UCSD-AML1 (cell line): ENCODE measurements at regions not wholly inside any gene's neighbourhood (a gene's known extent, or its start where the extent isn't known, plus 50 kb on each side); places are given as distances from the start of the nearest gene placed in this dataset.

Experiments used
- DNase-seq: peaks from one replicate; lab custom pipeline; 2025; ENCODE audit not compliant: unreplicated experiment; lab: John Stamatoyannopoulos, UW

DNA sequence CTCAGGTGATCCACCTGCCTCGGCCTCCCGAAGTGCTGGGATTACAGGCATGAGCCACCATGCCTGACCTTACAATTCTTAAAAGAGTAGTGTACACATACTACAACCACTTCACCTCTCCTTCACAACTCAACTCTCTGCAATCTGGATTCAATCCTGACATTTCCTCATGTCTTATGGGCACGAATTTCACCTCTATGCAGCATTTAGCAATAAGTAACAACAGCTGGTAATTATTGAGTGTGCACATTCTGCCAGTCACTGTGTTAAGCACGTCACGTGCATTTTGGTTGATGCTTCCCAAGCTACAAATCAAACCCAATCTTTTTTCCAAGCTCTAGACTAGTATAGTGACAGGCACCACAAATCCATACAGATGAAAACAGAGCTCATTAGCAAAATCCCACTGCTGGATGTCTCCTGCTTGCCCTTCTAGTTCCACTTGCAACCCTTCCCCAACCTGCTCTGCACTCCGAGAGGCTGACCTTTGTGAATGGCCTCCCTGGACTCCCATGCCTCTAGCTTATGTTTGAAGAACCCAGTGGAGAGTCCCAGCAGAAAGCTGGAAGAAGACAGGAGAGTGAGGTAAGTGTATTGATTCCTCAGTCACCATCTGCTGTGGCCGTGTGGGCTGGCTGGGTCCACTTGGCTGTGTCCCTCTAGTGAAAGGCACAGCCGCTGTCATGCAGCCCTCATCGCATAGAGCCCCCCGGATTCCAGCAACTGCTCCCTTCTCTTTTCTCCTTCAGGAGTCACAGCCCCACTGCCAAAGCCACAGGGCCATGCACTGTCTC is 176.5 kb downstream of the MEX3B start:
- no peak for DNase-seq

DNA sequence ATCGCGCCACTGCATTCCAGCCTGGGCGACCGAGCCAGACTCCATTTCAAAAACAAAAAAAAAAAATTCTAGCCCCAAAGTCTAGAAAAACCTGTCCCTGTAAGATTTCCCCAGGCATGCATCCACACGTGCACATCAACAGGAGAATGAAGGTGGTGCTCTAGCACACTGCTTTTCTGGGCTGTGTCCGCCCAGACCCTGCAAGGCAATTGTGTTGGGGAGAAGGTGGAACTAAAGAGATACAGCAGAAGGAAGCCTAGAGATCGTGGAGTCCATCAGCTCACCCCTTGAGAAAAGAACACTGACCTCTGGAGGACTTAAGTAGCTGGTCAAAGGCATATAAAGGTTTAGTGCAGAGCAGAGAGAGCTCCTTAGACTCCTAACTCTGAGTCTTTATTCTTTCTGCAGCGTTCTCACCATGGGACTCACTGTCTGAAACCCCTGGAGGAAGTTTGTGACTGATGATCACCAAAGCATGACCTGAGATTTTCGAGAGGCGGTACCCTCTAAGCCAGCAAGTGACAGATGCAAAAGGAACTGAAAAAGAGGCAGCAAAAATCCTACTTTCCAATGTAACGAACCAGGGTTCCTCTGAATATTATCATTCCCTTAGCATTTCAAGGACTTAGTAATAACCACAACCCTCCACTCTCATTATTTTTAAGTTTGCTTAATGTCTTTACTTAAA is 179.8 kb downstream of the MEX3B start:
- no peak for DNase-seq

DNA sequence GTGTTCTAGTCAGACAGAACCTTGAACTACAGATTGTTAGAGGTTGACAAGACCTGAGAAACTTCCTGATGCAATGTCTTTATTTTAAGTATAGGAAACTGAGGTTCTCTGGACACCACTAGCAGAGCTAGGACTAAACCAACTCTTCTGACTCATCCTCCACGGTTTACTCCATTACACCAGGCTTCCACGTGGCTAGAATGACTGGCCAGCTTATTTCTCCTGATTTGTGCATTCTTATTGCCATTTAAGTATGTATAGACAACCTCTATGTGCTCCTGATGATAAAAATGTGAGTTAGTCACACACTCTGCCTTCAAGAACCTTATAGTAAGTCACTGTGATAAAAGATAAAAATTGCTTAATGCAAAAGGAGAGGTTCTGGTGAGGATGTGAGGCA is 182.7 kb downstream of the MEX3B start:
- DNase-seq: no peak

DNA sequence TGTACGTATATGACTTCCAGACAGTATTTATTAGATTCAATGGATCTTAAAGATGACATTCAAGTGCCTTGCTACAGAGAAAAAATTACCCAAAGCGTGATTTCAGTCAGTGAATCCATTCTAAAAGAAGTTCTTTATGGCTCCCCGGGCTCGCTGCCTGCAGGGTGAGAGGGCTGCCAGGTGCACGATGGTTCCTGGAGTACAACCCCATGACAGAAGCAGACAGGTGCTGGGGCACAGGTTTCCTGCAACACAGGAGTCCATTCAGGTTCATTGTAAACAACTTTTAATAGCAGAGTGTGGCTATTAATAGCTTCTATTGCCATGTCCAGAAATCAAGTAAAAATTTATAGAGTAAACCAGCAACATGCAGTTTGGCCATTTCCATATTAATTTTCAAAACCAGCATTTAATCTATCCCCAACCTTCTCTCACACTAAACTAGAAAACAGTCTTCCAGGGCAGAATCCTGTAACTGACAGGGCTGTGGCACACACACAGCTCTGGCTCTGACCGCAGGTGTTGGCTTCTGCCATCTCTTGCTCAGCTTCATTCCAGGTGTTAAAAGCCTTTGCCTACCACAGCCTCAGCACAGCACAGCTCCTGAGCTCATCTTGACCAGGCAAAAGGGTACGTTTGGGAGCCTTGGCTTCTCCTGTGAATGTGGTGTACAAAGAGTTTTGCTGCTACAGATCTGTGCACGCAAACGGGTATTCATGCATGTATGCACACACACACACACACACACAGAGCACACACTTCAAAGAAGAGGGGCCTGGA is 185.9 kb downstream of the MEX3B start:
- no peak for DNase-seq

DNA sequence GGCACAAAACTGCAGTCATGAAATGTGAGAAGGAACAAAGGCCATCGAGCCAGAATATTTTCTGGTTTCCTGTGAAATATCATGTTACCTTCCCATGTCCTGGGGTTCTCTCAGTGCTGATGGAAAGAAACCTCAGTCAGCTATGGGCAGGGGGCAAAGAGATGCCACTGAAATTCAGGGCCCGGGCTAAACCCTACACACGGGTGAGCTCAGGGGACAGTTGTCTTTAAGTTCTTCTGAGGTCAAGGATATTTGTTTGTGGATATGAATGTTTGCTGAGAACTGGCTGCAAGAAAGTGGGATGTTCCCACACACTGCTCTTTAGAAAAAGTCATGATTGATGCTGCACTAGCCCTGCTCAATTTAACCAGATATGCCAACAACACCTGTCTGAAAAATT is 187.2 kb downstream of the MEX3B start:
- no peak for DNase-seq

DNA sequence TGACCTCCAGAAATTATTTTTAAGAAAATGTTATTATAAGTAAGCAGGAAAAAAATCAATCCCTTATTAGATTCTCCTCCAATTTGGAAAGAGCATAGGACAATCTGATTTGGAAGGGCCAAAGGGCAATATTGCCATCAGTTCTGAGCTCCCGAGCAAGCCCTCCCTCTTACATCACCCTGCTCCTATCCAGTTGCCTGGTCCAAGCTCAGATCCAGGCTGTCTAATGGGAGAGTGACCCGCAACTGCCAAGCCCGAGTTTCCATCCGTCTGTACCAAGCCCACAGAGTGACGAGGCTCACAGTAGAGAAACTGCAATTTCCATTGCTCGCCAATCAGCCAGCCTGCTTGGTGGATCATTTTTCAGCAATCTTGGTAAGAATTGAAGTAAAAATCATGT is 187.7 kb downstream of the MEX3B start:
- no peak for DNase-seq

DNA sequence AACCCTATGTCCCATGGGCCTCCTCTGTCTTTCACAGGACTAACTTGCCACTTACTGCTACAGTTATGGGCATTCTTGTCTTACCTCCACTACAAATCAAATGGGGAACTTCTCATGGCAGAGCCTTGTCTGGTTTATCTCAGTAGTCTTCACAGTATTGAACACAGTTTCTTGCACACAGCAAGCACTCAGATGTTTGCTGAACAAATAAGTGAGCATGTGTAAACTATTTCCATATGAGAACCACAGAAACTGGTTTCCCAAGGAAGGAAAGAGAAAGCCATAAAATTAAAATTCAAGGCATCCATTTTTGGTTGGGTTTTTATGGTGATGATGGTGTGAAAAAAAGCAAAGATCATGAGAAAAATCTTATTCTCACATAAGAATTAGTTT is 189.2 kb downstream of the MEX3B start:
- DNase-seq: no peak

DNA sequence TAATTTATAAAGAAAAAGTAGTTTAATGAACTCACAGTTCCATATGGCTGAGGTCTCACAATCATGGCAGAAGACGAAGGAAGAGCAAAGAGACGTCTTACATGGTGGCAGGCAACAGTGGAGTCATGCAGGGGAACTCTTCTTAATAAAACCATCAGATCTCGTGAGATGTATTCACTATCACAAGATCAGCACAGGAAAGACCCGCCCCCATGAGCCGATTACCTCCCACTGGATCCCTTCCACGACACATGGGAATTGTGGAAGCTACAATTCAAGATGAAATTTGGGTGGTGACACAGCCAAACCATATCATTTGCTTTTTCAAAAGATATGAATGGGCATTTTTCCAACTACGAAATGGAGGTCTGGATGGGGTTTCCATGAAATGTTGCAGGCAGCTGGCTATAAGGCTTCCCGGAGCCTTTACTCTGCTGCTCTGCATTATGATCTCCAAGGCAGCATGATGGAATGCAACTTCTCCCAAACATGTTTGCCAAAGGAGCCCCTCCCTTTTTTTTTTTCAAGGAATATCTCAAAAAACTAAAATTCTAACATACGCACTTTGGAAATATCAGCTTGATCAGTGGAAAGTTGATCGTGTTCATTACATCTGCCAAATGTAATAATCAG is 189.7 kb downstream of the MEX3B start:
- DNase-seq: no peak

DNA sequence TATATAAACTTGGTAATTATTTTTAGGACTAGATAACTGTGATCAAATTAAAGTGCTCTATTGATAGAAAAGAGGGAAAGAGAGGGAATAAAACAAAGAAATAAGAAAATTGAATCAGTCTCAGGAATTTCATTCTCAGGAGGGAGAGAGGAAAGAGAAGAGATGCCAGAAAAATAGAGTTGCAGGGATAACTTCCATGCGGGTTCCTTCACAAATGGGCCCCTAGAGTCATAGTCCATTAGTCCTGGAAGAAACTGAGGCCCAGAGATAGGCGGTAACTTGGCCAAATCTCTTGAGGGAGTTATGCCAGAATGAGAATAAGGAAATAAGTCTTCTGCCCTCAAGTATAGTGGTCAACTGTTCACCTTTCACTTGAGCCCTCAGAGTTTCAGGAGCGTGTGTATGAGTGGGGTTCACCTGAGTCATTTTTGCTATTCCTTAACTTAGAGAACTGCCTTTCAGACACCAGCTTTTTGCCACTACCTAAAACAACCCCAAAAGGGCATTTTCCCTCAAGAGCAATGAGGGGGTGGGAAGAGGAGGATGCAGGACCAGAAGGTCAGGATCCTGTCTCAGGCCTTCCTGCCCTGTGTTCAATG is 192.6 kb downstream of the MEX3B start:
- DNase-seq: no peak

DNA sequence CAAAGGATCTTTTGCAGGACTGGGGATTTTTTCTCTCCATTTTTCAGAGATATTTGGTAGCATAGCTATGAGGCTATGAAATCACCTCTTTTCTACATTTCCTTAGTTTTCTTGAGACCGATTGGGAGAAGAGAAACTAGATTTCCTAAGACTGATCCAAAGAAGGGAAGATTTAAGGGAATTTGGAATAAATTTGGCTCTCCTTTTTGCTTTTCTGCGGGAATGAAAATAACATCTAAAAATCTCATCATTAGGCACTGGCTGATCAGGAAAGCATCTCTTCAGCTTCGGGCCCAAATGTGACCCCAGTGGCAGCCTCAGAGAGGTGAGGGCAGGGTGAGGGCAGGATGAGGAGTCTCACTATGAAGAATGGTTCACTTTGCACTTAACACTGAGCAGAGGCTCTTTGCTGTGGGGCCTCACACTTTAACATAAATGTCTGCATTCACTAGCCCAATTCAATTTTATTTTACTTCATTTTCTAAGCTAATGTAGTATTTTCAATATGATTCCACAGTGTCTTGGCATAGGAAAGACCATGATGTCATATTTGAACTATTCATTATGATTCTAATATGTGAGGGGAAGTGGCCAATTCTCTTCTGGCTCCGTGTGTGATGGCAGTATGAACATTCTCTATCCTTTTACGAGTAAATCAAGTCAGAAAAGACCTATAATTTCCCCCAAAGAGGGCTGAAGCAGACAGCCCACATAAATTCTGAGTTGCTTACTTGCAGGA is 193.2 kb downstream of the MEX3B start:
- no peak for DNase-seq

DNA sequence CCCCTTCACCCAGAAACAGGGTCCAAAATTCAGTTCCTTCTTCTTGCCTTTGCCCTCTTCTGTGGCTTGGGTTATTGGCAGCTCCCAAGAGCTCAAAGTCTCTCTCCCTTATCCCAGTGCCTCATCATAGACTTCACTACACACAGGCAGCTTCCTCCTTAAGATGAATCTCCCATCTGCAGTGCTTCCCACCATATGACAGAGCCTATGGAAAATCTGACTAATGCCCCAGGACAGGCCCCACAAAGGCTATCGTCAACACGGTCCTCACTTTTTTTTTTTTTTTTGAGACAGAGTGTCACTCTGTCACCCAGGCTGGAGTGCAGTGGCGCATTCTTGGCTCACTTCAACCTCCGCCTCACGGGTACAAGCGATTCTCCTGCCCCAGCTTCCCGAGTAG is 194.1 kb downstream of the MEX3B start:
- DNase-seq: no peak

DNA sequence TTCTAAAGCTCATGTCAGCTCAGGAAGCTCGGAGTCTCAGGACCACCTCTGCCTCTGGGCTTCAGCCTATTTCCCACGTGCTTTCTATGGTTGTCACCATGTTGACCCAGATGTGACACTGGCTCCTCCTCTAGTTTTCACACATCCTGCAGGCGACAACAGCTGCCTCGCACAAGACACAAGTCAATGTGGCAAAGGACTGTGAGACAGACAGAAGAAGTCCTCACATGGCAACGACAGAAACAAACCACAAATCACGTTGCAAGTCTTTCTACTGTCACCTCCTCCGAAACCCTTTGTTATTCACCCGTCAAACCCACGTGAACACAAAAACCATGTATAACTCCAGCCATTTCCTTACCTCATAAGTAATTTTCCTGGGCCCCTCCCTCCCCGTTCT is 194.5 kb downstream of the MEX3B start:
- DNase-seq: no peak

DNA sequence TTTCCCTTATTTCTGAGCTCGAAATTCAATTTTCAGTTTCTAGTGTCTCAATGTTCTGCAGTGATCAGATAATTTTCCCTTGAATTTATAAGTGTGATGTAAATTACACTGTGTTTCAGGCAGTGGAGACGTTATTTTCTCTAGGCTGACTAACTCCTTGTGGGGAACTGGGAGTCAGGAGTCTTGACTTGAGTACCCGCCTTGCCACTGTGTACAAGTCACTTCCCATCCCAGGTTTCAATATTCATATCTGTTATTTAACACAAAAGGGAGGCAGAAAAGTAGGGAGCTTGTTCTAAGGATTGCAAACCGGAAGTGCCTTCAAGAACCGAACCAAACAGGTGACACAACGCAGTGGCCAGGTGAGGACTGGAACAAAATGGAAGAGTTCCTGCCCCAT is 196.5 kb downstream of the MEX3B start:
- DNase-seq: no peak

DNA sequence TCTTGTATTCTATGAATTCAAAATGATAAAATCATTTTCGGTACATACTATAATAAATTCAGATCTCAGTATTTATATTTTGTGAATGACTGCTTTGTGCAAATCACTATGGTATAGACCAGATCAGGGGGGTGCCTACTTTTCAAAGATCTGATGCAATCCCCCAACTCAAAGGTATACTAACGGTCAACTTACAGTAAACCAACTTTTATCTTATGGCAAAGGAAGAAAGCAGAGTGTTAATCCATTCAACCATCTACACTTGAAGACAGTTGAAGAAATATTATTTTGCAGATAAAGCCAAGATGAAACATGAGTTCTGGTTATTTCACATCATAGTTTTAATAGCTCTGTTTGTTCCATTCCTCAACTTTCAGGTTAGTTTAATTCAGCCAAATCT is 197.1 kb downstream of the MEX3B start:
- no peak for DNase-seq

DNA sequence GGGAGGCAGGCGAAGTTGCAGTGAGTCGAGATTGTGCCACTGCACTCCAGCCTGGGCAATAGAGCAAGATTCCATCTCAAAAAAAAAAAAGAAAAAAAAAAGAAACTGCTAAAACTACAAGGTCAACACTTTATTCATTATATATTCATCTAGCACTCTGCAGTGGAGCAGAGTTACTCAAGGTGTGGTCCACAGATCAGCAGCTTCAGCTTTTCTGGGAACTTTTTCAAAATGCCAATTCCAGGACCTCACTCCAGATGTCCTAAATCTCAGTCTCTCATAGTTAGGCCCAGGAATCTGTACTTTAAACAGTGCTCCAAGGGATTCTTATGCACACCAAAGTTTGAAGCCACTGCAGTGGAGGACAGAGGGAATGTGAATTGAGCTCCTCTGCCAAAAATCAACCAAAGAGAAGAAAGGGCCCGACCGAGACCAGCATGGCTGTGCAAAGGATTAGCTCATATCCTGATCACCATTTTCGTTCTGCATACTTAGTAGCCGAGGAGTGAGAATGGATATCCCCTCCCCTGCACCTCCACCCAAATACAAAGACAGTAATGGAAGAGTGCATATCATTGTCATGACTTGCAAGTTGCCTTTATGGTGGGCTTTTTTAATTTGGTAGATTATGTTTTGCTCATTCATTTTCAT is 201.9 kb downstream of the MEX3B start:
- no peak for DNase-seq

DNA sequence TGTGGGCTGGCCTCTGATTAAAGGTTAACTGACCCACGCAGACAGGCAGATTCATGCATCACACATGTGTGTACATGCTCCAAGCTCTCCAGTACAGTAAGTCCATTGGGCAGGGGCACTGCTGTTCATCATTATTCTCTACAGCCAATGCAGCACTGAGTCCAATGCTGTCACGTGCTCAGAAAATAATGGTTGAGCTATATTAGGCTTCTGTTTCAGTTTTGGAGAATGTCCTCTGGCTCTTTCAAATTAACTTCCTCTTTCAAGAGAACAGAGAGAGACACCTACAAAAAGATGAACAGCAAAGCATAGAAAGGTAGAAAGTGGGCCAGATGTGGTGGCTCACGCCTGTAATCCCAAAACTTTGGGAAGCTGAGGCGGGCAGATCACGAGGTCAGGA is 202.6 kb downstream of the MEX3B start:
- no peak for DNase-seq

DNA sequence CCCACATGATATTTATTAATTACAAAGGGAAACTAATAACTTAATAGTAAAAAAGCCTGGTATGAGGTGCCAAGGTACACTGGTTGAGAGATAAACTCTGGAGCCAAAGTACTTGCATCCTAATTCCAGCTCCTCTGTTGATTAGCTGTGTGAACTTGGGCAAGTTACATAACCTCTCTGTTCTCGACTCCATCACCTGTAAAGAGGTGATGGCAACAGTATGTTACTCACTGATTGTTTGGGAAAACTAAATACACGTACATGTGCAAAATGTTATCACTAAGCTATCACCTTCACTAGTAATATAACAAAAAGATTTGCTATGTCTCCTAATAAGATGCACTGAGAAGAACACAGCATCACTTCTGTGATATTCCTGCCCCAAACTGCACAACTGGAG is 206.4 kb downstream of the MEX3B start:
- DNase-seq: no peak

DNA sequence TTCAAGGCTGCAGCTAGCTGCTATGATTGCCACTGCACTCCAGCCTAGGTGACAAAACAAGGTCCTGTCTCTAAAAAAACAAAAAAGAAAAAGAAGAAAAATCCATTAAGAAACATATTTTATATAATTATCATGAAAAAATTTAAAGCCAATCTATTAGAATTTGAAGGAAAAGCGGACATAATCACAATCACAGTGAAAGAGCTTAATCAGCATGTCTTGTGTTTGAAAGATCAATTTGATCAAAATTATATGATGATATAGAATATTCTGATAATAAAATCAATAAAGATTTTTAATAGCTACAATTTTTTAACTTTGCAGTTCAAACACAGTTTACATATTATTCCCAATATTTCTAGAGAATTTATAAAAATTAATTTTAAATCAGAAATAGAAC is 210.1 kb downstream of the MEX3B start:
- no peak for DNase-seq

DNA sequence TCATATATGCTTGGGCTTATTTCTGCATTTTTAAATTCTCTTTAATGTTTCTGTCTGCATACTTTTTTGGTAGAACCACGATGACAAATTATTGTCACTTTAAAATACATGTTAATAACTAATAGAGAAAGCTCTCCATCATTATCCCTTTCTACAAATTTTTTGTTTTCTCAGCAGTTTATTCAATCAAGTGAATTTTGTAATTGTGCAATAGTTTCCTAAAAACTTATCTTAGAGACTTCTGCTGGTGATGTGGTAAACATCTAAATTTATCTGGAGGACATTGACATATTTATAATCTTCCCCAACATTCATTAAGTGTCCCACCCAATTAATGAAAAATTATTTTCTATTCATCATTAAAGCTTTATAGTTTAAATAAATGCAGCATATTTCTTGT is 215.3 kb downstream of the MEX3B start:
- DNase-seq: no peak

DNA sequence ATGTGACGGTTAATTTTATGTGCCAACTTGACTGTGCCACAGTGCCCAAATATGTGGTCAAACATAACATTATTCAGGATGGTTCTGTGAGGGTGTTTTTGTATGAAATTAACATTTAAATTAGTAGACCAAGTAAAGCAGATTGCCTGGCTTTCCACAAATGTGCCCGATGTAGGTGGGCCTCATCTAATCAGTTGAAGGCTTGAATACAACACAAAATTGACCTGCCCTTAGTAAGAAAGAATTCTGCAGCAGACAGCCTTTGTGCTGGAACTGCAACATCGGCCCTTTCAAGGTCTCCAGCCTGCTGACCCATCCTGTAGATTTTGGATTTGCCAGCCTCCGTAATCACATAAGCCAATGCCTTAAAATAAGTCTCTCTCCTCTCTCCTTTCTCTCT is 215.9 kb downstream of the MEX3B start:
- no peak for DNase-seq
